ENCODE measurements at regions not wholly inside any gene's neighbourhood (a gene's known extent, or its start where the extent isn't known, plus 50 kb on each side); places are given as distances from the start of the nearest gene placed in this dataset.

GRCh38 chr6:152811785-152812184 is 61.2 kb downstream of the VIP start:
- intact Hi-C loops (cut with DNase I; ENCODE audit: low total_unique reads) = no loop called here
- Histone ChIP-seq H3K4me1 (no peaks in the 10 kb centered on the region), H3K27me3 (no peaks in the 10 kb centered on the region), H3K4me3 (no peak overlapping the region), H3K9me3 (no peaks in the 10 kb centered on the region), H3K27ac (no peak overlapping the region), H3K36me3 (no peaks in the 10 kb centered on the region)
- WGBS, 5 donors = 65 to 87% (median 81%) methylated on average over 1 of the region's 1 CpG
- DNase-seq = no peak
- TF ChIP-seq POLR2A (IDR thresholded peaks at IDR 0.05) (no peak), CTCF (IDR thresholded peaks at IDR 0.05) (no peak)

- Histone ChIP-seq H3K9me3 (no peaks in the 10 kb centered on the region), H3K4me3 (no peak overlapping the region), H3K36me3 (no peaks in the 10 kb centered on the region), H3K27me3 (no peaks in the 10 kb centered on the region), H3K4me1 (no peaks in the 10 kb centered on the region), H3K27ac (no peak overlapping the region)
- TF ChIP-seq EP300 (IDR thresholded peaks at IDR 0.05) (no peak), CTCF (IDR thresholded peaks at IDR 0.05) (no peak), POLR2AphosphoS5 (IDR thresholded peaks at IDR 0.05) (no peak), POLR2A (IDR thresholded peaks at IDR 0.05) (no peak)
- peak in 1 of 2 donors; percentile 8 for DNase-seq
- intact Hi-C loops (cut with DNase I; ENCODE audit: low total_unique reads) = no loop called here
- 80 to 88% (median 87%) methylated on average over 5 of the region's 5 CpGs for WGBS, 5 donors
Observed at GRCh38 chr6:152815230-152815872, 64.8 kb downstream of the VIP start.

GRCh38 chr6:152816055-152816454 is 65.5 kb downstream of the VIP start:
- H3K27me3 ChIP-seq = no peaks in the 10 kb centered on the region
- H3K4me3 ChIP-seq = no peak overlapping the region
- no peaks in the 10 kb centered on the region for H3K4me1 ChIP-seq
- H3K9me3 ChIP-seq = no peaks in the 10 kb centered on the region
- H3K36me3 ChIP-seq = no peaks in the 10 kb centered on the region
- no peak for DNase-seq
- no peak overlapping the region for H3K27ac ChIP-seq
- intact Hi-C loops (cut with DNase I; ENCODE audit: low total_unique reads) = no loop called here
- TF ChIP-seq CTCF (IDR thresholded peaks at IDR 0.05) (no peak), EP300 (IDR thresholded peaks at IDR 0.05) (no peak), POLR2AphosphoS5 (IDR thresholded peaks at IDR 0.05) (no peak), POLR2A (IDR thresholded peaks at IDR 0.05) (no peak)
- 43 to 65% (median 55%) methylated on average over 3 of the region's 3 CpGs for WGBS, 5 donors

GRCh38 chr6:152821525-152821924 is 70.9 kb downstream of the VIP start:
- TF ChIP-seq POLR2AphosphoS5 (IDR thresholded peaks at IDR 0.05) = no peak
- no peak for TF ChIP-seq EP300 (IDR thresholded peaks at IDR 0.05)
- no peak for TF ChIP-seq CTCF (IDR thresholded peaks at IDR 0.05)
- no peak for TF ChIP-seq POLR2A (IDR thresholded peaks at IDR 0.05)
- peak in 1 of 2 donors; percentile 0 for DNase-seq
- Histone ChIP-seq H3K4me3 (no peak overlapping the region), H3K9me3 (no peaks in the 10 kb centered on the region), H3K36me3 (no peaks in the 10 kb centered on the region), H3K27me3 (no peaks in the 10 kb centered on the region), H3K27ac (no peak overlapping the region), H3K4me1 (no peaks in the 10 kb centered on the region)
- WGBS, 5 donors = 33 to 46% (median 40%) methylated on average over 4 of the region's 4 CpGs
- intact Hi-C loops (cut with DNase I; ENCODE audit: low total_unique reads) = no loop called here
